Activated naive CD4-positive, alpha-beta T cell treated with anti-CD3 and anti-CD28 coated beads, Interleukin-2, amount 50 U/mL, for 16 hours (primary cell): ENCODE measurements at regions not wholly inside any gene's neighbourhood (a gene's known extent, or its start where the extent isn't known, plus 50 kb on each side); places are given as distances from the start of the nearest gene placed in this dataset.

ENCODE experiments used
- DNase-seq: peaks from one replicate; pipeline ENCODE4 v3.0.0-alpha.2; 2020

DNA sequence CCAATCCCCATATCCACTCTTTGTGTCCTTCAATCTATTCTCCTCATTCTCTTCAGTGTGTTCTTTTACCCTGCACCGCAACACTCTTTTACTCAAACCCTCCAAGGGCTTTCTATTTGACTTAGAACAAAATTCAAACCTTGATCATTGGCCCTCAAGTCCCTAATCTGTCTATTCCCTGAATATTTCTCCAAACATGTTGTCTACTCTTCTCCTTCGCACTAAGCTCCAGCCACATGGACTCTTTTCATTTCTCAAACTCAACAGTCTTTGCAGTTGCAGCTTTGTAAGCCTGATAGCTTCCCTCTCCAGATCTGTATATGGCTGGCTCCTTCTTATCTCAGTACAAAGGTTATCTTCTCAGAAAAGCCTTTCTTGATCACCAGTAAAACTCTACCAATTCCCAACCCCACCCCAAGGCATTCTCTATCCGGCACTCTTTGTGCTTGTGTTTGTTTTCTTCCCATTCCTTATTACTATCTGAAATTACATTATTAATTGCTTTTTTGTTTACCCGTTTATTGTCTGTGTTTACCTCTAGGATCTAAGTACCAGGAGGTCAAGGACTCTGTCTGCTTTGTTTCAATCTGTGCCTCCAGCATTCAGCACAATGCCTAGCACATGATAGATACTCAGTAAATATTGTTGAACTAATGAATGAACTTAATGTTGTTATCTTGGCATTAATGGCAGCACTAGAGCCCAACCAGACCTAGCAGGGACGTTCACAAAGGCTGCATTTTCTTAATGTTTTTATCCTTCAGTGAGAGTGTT lies 147.4 kb downstream of the BBOX1 start:
- no peak for DNase-seq

DNA sequence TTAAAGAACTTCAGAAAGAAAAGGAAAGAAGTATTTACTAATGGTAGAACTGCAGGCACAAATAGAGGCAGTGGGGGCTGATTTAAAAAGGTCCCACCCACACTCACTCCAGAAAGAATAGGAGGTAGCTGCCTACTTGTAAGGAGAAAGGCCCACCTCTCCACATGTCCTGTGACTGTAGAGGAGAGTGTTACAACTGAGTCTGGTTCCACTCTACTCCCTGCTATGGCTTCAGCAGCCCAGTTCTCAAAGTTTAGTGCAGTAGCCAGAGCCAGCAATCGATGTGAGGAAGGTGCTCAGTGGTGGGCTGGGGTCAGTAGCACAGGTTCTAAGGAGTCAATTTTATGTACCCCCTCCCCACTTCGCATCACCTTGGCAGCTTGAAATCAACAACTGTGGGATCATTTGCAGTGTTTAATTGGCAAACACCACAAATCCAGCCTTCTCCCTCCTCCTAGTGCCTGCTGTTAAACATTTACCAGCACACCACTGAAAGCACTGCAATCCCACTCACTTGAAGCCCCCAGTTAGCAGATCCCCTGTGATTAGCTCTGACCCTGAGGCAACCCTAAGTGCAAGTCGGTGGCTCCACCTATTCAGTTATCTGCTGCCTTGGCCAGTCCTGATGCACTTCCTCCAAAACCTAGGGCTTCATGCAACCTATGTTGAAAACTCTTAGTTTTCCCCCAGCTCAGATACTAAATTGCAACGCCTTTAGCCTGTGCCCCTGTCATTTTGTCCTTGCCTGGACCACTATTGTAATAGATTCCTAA lies 146.6 kb downstream of the BBOX1 start:
- no peak for DNase-seq

DNA sequence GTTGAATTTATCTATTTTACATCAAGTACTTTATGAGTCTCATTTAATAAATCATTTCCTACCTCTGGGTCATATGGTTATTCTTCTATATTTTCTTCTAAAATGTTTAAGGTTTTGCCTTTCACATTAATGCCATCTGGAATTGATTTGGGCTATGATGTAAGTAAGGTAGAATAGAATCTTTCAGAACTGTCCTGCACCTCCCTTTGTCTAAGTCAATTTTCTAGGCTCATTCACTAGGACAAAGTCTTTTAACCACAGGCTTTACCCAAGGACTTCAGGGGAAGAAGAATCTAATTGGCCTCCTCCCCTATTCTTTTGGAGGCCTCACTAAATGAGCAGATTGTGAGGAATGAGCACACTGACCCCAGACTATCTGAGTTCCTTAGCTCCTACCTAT lies 146.0 kb downstream of the BBOX1 start:
- DNase-seq, result no peak

DNA sequence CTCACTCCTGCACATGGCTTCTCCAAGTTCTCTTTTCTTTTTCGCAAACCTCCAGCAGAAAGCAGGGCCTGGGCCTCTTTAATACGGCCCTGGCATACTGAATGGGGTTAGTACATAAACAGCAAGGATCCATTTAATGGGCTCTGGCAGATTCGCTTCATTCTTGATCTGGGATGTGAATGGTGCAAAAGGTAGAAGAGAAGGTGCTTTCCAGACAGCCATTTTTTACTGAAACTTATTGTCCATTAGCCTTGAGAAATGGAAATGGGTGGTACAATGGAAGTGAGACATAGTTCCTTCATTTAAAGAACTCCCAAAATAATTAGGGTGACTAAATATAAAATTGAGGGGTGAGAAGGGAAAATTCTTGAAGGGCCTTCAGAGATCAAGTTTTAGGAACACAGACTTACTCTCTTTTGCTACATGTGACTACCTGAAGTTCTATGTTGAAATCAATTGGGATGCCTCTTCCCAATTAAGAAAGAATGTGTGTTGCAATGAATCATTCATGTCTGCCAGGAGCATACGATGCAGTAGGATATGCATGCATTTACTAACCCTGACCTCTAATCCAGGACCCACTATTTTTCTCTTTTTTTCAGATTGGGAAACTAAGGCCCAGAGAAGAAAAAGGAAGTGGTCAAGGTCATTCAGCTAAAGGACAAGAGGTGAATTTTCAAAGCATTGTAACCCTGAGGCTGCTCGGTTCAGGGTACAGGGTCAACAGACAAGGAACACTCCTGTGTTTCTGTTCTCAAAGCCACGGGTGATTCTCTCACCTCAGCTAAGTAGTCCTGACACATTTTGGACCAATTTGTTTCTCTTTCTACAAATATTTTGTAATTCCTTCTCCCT lies 144.1 kb downstream of the BBOX1 start:
- DNase-seq, result no peak

DNA sequence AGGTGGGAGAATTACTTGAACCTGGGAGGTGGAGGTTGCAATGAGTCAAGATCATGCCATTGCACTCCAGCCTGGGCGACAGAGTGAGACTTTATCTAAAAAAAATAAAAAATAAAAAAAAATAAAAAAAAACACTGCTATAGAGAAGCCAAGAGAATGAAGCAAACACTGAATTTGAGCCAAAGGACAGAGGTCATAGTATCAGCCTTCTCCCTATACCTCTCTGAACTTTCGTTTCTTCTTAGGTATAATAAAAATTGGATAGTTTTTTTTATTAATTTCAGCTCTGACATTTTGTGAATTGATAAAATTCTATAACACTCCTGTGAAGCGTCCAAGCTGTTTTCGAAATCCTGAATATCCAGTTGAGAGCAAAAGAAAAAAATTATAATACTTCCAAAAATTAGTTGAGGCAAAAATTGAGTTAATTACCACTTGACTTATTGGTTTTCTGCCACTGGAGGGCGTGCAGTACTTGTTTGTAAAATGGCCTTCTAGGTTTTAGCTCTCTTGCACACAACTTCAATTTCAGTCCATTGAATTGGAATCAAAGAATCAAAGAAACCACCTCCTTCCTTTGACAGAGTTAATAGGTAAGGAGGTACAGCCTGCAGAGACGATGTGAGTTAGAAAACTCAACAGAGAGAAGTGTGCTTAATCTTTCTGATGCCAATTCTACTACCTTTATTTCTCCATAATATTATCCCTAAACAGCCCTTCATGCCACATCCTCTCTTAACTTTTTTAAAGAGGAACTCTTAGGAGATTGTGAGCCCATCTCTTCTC lies 143.2 kb downstream of the BBOX1 start:
- peak; percentile 31 for DNase-seq

DNA sequence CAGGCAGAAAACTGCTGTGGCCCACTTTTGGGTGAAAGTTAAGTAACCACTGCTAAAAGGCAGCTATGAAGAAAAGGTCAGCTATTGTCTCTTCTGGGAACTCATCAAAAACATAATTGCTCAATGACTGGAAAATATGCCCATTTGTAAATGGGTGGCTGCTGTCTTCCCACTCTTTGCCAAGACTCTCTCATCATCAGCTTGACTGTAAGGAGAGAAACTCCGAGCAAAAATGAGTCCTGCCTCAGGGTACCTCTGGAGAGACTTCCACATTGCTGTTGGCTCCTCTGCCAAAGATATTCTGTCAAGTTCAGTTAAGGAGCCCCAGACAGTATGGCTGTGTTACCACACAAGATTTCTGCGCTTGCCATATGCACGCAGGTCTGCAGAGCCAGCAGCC lies 138.7 kb downstream of the BBOX1 start:
- DNase-seq, result no peak

DNA sequence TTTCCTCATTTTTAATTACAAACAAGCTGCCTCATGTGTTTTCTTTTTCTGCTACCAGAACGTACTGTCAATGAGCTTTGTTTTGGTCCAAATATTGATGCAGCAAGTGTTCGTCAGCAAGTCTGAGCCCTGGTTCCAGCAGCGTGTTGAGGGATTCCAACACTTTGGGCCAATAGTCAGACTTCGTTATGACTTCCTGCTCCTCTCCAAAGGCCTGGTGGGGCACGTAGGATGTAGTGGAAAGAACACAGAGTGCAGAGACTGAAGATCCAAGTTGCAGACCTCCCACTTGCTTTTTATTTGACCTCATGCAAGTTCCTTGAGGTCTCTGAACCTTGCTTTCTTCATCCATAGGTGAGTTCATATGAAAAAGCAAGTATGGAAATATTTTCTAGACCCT lies 138.2 kb downstream of the BBOX1 start:
- no peak for DNase-seq
